MCF 10A (cell line): ENCODE measurements at regions not wholly inside any gene's neighbourhood (a gene's known extent, or its start where the extent isn't known, plus 50 kb on each side); places are given as distances from the start of the nearest gene placed in this dataset.

ENCODE experiments used
- BruUV-seq: library from RNA; stranded (reverse); fragments of 400-500 nt; replicated peaks from 2 replicates; lab custom pipeline; 2021; lab: Mats Ljungman, UMichigan
- CTCF ChIA-PET: fragments of 300-600 bp; sonication (Branson Sonifier 250); formaldehyde crosslinking; extraction: SDS; loops from one replicate; lab custom pipeline; 2021; ENCODE audit warnings: antibody characterized with exemption, inconsistent platforms; lab: Yijun Ruan, JAX
- POLR2A ChIA-PET: fragments of 300-600, 350-650 bp; sonication (Branson Sonifier 250); formaldehyde crosslinking; extraction: SDS; loops from one replicate; lab custom pipeline; 2020; ENCODE audit warnings: antibody characterized with exemption, inconsistent platforms; lab: Yijun Ruan, JAX
- DNase-seq: peaks from one replicate; pipeline ENCODE4 v3.0.0-alpha.2; 2018; ENCODE audit not compliant: unreplicated experiment
- H3K27ac Mint-ChIP-seq: one replicate; pipeline ENCODE4 v1.8.0; 2022; ENCODE audit warnings: mild to moderate bottlenecking, low read depth, mixed read lengths; ENCODE audit not compliant: unreplicated experiment
- H3K27me3 Mint-ChIP-seq: one replicate; pipeline ENCODE4 v1.8.0; 2022; ENCODE audit warnings: mixed read lengths; ENCODE audit not compliant: insufficient read depth, unreplicated experiment
- H3K36me3 Mint-ChIP-seq: one replicate; pipeline ENCODE4 v1.8.0; 2022; ENCODE audit warnings: mild to moderate bottlenecking, moderate library complexity, mixed read lengths; ENCODE audit not compliant: insufficient read depth, unreplicated experiment
- H3K4me1 Mint-ChIP-seq: one replicate; pipeline ENCODE4 v1.8.0; 2022; ENCODE audit warnings: mixed read lengths; ENCODE audit not compliant: insufficient read depth, unreplicated experiment
- H3K4me3 Mint-ChIP-seq: one replicate; pipeline ENCODE4 v1.8.0; 2022; ENCODE audit warnings: mild to moderate bottlenecking, moderate library complexity, mixed read lengths; ENCODE audit not compliant: unreplicated experiment
- H3K9me3 Mint-ChIP-seq: one replicate; pipeline ENCODE4 v1.8.0; 2022; ENCODE audit warnings: mixed read lengths; ENCODE audit not compliant: unreplicated experiment
- CTCF ChIP-seq: fragments of 200-600 bp; IDR thresholded peaks from one replicate; pipeline ENCODE4 v1.8.0; 2022; ENCODE audit warnings: antibody characterized with exemption, mild to moderate bottlenecking; ENCODE audit not compliant: unreplicated experiment
- intact Hi-C: fragments of 100-400 bp; cut with micrococcal nuclease; formaldehyde crosslinking; loops from 2 replicates; pipeline ENCODE4 v1.14.1; 2022

GRCh38 chr16:87060034-87060986, 256.9 kb downstream of the C16orf95 start:
- no TSS peak for BruUV-seq
- H3K27me3 Mint-ChIP-seq: no peaks in the 10 kb centered on the region
- H3K4me1 Mint-ChIP-seq: no peaks in the 10 kb centered on the region
- H3K36me3 Mint-ChIP-seq: no peaks in the 10 kb centered on the region
- intact Hi-C loops: loop anchor here (5.0 kb wide), 1 partner anchor 43 kb away; no protein-coding TSS in a partner anchor
- TF ChIP-seq CTCF: no peak
- ChIA-PET POLR2A (interaction anchor here (0.6 to 3.8 kb wide), 3 partner anchors 8 to 485 kb away, joined by 3 to 19 read pairs (median 3); no protein-coding TSS in a partner anchor), CTCF (interaction anchor here (0.6 to 6.0 kb wide), 8 partner anchors 12 to 497 kb away, joined by 3 to 88 read pairs (median 6); no protein-coding TSS in a partner anchor)
- H3K4me3 Mint-ChIP-seq: no peak overlapping the region
- DNase-seq: peak; percentile 46
- H3K9me3 Mint-ChIP-seq: no peaks in the 10 kb centered on the region
- no peak overlapping the region for H3K27ac Mint-ChIP-seq

- Mint-ChIP-seq H3K9me3 (no peaks in the 10 kb centered on the region), H3K27me3 (no peaks in the 10 kb centered on the region), H3K4me3 (no peak overlapping the region), H3K4me1 (no peaks in the 10 kb centered on the region), H3K27ac (no peak overlapping the region), H3K36me3 (no peaks in the 10 kb centered on the region)
- CTCF ChIA-PET: interaction anchor here (0.5 to 6.0 kb wide), 23 partner anchors 9 to 505 kb away, joined by 3 to 88 read pairs (median 5); no protein-coding TSS in a partner anchor
- DNase-seq: no peak
- intact Hi-C loops: loop anchor here (5.0 kb wide), 1 partner anchor 44 kb away; no protein-coding TSS in a partner anchor
- POLR2A ChIA-PET: interaction anchor here (1.9 to 3.8 kb wide), 4 partner anchors 486 to 506 kb away, joined by 7 to 19 read pairs (median 10); partner anchors contain the start of gene MTHFSD
- BruUV-seq: no TSS peak
- TF ChIP-seq CTCF: no peak
Observed at GRCh38 chr16:87061243-87061920, 255.8 kb downstream of the C16orf95 start.

- BruUV-seq: no TSS peak
- Mint-ChIP-seq H3K4me1 (no peaks in the 10 kb centered on the region), H3K9me3 (no peaks in the 10 kb centered on the region), H3K36me3 (no peaks in the 10 kb centered on the region), H3K4me3 (peak overlapping the region; percentile 53), H3K27me3 (no peaks in the 10 kb centered on the region), H3K27ac (no peak overlapping the region)
- intact Hi-C loops: loop anchor here (1.0 to 5.0 kb wide), 5 partner anchors 46 to 574 kb away; no protein-coding TSS in a partner anchor
- ChIA-PET POLR2A (interaction anchor here (0.6 to 3.8 kb wide), 9 partner anchors 216 to 508 kb away, joined by 3 to 19 read pairs (median 8); partner anchors contain the start of genes FOXC2 and MTHFSD), CTCF (interaction anchor here (0.5 to 6.0 kb wide), 76 partner anchors 9 to 1987 kb away, joined by 3 to 88 read pairs (median 4); partner anchors contain the start of gene MTHFSD)
- peak; percentile 84 for TF ChIP-seq CTCF
- peak; percentile 77 for DNase-seq
Observed at GRCh38 chr16:87062569-87063442, 254.4 kb downstream of the C16orf95 start.
